ENCODE measurements at regions not wholly inside any gene's neighbourhood (a gene's known extent, or its start where the extent isn't known, plus 50 kb on each side); places are given as distances from the start of the nearest gene placed in this dataset.

- no peak for TF ChIP-seq BHLHE40 (IDR thresholded peaks at IDR 0.05; ENCODE audit: low read depth, low read length)
- no peak for TF ChIP-seq MAZ (IDR thresholded peaks at IDR 0.05; ENCODE audit: borderline replicate concordance, low read depth, low read length)
These were observed 239.8 kb downstream of the CALCRL start for GRCh38 chr2:187208199-187208785.
